GM21360 (cell line): ENCODE measurements at regions not wholly inside any gene's neighbourhood (a gene's known extent, or its start where the extent isn't known, plus 50 kb on each side); places are given as distances from the start of the nearest gene placed in this dataset.
A peak's percentile ranks its signal among the peaks of the same experiment; 100 is the strongest.
"Not testable (repeated sequence)": the region's sequence is repeated elsewhere in the genome, so short reads cannot be mapped to it uniquely, and the experiment has no call there.

ENCODE experiments used
- ATAC-seq: cut with Tn5 transposase; IDR thresholded peaks from one replicate; pipeline ENCODE4 v1.9.1; 2021; ENCODE audit warnings: mild to moderate bottlenecking, moderate library complexity; ENCODE audit not compliant: unreplicated experiment

DNA sequence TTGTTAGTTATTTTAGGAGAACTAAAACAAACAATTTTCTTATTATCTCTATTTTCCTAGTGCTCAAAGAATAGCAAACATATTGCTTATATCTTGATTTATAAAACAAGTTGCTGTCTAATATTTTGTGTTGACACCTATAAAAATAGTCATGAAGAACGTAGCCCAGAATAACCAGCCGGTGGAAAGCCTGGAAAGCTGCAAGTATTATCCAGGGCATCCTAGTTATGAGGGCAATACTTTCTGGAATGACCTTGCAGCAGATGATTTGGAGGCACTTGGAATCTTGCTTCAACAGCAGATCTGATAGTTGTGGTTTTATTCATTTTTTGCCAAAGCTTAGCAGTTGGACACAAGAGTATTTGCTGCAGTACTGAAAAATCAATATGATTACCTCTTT is 948.7 kb downstream of the LRFN5 start:
- no peak for ATAC-seq

DNA sequence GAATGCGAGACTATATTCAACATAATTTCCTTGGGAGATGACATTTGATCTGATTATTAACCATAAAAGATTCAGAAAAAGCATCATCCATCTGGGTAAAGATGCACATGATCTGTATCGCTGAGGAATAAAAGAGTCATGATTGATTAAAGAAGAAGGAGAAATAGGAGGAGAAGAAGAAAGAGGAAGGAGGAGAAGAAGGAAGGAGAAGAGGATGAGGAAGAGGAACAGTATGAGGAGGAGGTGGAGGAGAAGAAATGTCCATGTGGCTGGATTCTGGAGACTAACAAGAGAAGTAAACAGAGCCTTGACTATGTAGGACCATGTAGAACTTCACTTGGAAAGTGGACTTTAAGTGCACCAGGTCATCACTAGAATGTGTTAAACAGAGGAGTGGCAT is 947.4 kb downstream of the LRFN5 start:
- ATAC-seq, result no peak

DNA sequence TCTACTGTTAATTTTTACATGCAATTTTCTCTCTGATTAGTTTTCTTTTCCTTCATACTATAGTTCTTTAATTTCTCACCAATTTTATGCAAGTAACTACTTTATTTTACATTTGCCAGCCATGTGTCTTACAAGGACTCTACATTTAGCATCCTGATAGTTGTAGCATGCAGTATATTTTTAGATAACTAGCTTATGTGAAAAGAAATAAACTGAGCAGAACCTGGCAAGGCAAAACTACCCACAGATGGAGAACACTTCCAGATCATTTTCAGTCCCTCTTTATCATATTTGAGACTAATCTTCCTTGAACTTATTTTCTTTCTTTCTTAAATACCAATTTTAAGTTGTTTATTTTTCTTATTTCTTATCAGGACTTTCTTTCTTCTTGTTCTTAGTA is 943.6 kb downstream of the LRFN5 start:
- no peak for ATAC-seq

DNA sequence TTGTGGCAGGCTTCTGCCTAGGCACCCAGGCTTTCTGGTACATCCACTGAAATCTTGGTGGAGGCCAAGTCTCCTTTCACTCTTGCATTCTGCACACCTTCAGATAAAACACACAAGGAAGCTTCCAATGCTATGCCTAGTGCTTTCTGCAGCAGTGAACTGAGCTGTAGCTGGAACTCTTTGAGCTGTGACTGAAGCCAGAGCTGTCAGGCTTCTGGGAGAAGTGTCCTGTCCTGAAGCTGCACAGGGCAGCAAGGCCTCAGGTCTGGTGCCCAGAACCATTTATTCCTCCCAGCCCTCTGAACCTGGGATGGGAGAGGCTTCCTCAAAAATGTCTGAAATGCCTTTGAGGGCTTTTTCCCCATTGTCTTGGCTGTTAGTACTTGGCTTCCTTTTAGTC is 941.7 kb downstream of the LRFN5 start:
- no peak for ATAC-seq

DNA sequence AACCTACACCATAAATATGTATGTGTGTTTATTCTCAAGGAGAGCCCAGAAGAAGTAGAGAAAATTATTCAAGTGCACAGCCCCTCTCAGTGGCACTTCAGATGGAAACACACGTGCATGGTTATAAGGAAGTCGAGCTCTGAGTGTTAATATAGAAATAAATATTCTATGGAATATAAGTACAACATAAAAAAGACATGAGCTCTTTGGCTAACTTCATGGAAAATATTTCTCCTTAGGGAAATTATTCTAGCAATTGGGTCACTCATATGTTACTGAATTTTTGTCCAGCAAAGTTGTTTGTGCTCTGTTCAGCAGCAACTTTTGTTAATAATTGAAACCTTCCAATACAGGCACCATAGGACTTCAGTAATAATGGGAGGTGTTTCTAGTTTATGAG is 939.0 kb downstream of the LRFN5 start:
- no peak for ATAC-seq

DNA sequence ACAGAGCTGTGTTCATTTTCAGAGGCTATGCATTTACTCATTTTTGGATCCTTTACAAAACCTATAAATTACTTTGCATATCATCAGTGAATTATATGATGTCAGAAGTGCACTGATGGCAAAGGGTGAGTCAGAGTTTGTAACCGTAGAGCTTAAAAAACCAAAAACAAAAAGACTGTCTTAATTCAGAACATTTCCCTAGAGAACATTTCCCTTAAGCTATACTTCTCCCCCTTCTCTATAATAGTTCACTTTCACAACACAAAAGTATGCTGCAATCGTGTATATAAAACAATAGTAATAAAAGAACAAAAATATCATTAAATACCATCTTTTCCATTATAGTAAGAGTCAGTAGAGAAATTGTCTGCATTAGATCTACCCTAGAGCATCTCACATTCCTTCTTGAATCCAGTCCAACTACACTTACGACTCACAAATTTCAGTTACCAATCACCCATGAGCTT is 934.9 kb downstream of the LRFN5 start:
- ATAC-seq, result no peak

DNA sequence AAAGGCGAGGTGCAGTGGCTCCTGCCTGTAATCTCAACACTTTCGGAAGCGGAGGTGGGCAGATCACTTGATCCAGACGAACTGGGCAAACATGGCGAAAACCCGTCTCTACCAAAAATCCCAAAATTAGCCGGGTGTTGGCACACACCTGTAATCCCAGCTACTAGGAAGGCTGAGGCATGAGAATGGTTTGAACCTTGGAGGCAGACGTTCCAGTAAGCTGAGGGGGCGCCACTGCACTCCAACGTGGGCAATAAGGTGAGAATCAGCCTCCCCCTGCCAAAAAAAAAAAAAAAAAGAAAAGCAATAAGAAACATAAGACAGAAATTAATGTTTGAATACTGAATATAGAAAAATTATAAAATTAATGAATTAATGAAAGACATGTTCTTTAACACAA is 928.7 kb downstream of the LRFN5 start:
- ATAC-seq, result no peak

DNA sequence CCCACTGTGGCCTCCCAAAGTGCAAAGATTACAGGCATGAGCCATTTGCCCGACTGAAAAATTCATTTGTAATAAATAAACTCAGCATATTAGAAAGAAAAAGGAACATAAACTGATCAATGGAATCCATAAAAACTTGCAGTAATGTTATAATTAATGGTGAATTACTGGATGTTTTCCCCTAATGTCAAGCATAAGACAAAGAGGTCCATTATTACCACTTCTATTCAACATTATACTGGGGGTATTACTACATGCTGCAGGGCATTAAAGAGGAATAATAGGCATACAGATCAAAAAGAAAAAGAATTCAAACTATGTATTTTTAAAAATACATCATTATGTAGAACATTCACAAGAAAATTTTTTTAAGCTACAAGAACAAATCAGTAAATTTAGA is 926.8 kb downstream of the LRFN5 start:
- ATAC-seq, result no peak

DNA sequence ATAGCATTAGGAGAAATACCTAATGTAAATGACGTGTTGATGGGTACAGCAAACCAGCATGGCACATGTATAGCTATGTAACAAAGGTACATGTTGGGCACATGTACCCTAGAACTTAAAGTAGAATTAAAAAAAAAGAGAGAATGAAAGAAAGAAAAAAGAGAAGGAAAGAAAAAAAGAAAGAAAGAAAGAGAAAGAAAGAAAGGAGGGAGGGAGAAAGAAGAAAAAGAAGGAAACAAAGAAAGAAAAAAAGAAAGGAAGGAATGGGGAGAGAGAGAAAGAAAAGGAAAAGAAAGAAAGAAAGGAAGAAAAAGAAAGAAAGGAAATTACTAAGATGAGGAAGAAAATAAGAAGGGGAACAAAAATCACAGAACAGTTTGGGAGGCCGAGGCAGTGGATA is 925.5 kb downstream of the LRFN5 start:
- no peak for ATAC-seq

DNA sequence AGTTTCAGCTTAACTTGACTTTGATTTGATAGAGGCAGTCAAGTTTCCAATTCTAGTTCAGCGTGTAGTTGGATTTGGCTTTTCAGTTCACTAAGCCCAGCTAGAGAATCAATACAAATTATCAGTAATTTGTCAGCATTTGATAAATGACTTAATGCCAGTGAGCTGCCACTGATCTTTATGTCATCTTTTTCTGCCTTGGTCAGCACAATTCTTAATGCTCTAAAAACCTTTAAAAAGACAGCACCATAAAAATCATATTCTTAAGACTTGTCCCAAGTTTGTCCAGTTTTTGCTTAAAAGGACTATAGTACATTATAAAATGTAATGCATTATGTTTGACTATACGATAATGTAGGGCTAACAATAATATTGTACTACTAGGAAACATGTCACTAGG is 920.5 kb downstream of the LRFN5 start:
- no peak for ATAC-seq

DNA sequence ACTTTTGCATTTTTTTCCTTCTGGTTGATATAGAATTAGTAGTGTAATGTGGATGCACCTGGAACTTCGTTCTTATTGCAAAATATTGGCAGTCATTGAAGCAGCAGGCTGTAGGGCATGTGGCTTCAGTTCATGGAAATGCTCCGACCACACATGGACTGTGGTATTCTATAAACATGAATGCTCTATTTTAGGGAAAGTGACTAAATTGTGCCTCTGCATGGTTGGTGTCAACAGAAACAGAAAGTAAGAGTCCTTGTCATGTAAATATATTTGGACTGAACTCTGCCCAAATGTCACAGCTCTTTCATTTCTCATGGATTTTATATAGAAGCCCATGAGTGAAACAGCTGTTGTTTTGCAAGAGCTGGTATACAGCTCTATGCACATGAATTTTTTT is 917.0 kb downstream of the LRFN5 start:
- peak; percentile 99 for ATAC-seq

DNA sequence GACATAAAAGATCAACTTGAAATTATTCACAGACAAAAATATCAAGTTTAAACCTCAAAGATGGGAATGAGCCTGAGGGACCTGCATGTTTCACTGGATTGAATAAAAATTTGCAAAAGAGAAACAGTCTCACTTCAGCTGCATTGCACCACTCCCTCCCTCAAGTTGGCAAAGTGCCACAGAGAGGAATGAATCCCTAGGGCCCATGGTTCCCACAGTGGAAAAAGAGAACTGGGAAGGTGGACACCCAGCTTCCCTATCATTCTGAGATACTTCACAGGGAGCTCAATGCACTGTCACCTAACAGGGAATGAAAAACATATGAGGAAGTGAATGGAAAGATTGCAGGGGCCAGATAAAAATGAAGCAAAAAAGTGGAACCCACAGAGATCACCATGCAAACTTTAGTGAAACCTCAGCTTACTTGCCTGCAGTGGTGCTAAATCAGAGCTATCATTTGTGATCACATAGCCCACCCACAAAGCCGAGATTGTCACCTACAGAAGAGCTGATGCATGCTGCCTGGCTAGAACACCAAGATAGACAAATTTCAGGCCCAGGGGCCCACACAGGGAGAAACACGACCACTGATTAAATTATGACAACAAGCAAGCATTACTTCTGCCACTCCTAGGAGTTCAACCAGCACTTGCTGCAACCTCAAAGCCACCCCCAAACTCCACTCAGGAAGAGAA is 911.3 kb downstream of the LRFN5 start:
- no peak for ATAC-seq

DNA sequence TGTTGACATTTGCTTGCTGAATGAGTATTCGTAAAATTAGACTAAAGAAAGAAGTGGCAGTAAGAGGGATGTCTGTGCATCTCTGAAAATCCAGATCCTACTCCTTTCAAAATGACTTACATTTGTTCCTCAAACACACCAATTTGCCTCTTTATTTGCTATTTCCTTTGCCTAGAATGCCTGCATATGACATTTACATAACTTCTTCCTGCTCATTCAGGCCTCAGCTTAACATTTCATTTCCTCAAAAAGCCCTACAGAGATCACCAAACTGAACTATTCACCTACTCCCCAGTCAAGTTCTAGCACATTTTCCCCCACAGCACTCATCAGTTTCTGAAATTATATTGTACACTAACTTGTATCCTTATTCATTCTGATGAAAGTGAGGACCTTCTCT is 907.2 kb downstream of the LRFN5 start:
- ATAC-seq, result no peak

DNA sequence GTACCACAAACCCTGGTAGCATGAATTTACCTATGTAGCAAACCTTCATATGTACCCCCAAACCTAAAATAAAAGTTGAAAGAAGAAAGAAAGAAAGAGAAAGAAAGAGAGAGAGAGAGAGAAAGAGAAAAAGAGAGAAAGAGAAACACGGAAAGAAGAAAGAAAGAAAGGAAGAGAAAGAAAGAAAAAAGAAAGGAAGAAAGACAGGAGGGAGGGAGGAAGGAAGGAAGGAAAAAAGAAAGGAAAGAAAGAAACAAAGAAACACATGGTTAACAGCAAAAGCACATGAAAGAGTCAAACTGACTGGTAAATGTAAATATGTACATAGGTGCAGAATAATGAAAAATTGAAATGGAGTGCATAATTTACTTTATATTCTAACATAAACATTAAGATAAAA is 903.4 kb downstream of the LRFN5 start:
- ATAC-seq, result no peak

DNA sequence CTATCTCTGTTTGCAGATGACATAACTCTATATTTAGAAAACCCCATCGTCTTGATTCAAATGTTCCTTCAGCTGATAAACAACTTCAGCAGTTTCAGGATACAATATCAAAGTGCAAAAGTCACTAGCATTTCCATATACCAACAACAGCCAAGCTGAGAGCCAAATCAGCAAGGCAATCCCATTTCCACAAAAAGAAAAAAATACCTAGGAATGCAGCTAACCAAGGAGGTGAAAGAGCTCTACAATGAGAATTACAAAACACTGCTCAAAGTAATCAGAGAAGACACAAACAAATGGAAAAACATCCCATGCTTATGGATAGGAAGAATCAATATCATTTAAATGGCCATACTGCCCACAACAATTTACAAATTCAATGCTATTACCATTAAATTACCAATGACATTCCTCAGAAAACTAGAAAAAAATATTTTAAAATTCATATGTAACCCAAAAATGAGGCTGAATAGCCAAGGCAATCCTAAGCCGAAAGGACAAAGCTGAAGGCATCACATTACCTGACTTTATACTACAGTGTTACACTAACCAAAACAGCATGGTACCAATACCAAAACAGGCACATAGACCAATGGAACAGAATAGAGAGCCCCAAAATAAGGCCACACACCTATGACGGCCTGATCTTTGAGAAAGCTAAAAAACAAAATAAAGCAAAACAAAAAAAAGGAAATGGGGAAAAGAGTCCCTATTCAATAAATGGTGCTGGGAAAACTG is 901.7 kb downstream of the LRFN5 start:
- ATAC-seq, result no peak

DNA sequence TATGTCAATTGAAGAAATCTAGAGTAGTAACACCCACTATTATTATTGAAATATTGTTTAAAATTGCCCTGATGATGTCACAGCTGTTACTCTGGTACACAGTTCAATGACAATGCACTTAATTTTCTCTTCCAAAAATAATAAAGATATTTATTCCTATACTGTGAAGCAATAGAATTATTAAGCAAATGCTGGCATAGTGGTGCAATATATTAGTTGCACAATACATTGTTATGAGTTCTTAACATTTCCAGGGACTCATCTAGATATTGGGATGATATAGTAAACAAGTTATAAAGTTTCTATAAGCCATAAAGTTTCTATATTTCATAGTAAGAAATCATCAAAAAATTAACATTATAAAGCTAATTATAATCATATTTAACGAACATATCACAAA is 897.8 kb downstream of the LRFN5 start:
- no peak for ATAC-seq

DNA sequence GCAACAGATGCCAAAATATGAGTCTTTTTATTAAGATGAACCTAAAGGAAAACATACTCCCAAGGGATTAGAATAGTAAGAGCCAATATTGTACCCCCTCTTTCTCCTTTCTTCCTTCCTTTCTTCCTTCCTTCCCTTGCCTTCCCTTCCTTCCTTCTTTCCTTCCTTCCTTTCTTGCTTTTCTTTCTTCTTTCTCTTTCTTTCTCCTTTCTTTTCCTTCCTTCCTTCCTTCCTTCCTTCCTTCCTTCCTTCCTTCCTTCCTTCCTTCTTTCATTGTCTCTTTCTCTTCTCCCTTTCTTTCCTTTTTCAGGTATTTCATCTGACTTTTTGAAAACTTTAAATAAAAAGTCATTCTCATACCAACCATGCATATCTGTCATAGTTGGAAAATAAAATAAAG is 892.5 kb downstream of the LRFN5 start:
- no peak for ATAC-seq

DNA sequence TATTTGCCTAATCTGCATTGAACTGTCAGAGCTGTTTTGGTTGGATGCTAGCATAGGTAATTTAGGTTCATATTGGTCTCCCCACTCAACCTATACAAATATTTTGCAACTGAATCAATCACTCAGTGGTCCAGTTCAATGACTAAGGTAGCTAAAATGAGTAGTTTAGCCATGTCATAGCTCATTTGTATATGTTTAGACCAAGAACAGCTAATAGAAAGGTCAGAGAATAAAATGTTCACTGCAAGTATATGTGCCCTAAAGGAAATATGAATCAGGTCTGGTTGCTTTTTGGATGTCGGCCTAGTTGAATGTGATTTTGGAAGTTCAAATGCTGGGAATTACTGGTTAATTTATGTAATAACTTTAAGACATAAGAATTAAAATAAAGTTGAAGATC is 883.9 kb downstream of the LRFN5 start:
- no peak for ATAC-seq

DNA sequence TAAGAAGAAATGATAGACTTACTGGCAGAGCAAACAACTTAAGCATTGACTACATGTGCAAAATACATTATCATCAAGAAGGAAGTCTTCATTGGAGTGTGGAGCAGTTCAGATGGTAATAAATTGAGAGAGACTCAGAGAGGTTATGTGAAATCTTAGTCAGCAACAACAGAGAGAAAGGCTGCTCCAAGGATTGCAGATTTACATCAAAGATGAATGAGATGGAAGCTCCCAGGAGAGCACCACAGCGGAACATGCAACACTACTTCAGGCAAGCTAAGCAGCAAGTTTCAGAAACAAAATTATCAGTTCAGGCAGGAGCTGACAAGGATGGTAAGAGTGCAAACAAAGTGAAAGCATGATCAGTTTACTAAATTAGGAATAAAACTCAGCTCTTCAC is 882.3 kb downstream of the LRFN5 start:
- no peak for ATAC-seq

DNA sequence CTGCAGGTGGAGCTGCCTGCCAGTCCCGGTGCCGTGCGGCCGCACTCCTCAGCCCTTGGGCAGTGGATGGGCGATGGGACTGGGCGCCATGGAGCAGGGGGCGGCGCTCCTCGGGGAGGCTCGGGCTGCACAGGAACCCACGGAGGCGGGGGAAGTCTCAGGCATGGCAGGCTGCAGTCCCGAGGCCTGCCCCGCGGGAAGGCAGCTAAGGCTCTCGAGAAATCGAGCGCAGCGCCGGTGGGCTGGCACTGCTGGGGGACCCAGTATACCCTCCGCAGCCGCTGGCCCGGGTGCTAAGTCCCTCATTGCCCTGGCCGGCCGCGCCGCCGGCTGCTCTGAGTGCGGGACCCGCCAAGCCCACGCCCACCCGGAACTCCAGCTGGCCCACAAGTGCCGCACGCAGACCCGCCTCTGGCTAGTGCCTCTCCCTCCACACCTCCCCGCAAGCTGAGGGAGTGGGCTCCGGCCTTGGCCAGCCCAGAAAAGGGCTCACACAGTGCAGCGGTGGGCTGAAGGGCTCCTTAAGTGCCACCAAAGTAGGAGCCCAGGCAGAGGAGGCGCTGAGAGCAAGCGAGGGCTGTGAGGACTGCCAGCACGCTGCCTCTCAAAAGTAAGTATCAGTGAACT is 875.8 kb downstream of the LRFN5 start:
- ATAC-seq, result not testable (repeated sequence)

DNA sequence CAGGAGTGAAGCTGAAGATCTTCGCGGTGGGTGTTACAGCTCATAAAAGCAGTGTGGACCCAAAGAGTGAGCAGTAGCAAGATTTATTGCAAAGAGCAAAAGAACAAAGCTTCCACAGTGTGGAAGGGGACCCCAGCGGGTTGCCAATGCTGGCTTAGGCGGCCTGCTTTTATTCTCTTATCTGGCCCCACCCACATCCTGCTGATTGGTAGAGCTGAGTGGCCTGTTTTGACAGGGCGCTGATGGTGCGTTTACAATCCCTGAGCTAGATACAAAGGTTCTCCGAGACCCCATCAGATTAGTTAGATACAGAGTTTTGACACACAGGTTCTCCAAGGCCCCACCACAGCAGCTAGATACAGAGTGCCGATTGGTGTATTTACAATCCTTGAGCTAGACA is 875.0 kb downstream of the LRFN5 start:
- not testable (repeated sequence) for ATAC-seq

DNA sequence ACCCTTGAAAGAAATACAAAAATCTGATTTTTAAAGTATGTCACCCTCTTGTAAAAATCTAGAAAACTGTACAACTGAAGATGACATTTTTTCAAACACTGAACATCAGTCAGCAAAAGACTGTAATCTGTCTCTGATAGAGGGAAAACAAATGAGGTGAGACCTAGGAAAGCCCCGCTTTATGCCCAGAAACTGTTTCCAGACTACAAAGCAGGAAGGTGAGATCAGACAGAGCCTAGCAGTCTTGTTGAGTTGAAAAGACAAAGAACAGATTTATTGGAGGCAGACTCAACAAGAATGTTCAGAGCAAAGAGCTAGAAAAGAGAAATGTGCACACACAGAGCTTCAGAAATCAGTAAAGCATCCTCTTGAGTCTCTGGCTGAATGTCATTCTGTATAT is 873.6 kb downstream of the LRFN5 start:
- ATAC-seq, result peak; percentile 62
